SK-N-SH (cell line): ENCODE measurements at regions not wholly inside any gene's neighbourhood (a gene's known extent, or its start where the extent isn't known, plus 50 kb on each side); places are given as distances from the start of the nearest gene placed in this dataset.

Source experiments
- CTCF ChIA-PET: fragments of 300-600, 350-600 bp; formaldehyde crosslinking; extraction: SDS; loops from one replicate; lab custom pipeline; 2021; lab: Yijun Ruan, JAX
- POLR2A ChIA-PET: fragments of 350-600 bp; sonication (Branson Sonifier 250); formaldehyde crosslinking; extraction: SDS; loops from one replicate; lab custom pipeline; 2020; ENCODE audit warnings: antibody characterized with exemption, inconsistent platforms; lab: Yijun Ruan, JAX
- DNase-seq: peaks from one replicate; pipeline ENCODE4 v3.0.0; 2012
- H2AFZ ChIP-seq: fragments of 200-600 bp; sonication (generic); 2 replicates; pipeline ENCODE4 v1.8.1; 2016; ENCODE audit warnings: antibody characterized with exemption, mild to moderate bottlenecking, low read depth
- H3F3A ChIP-seq: fragments of 200-600 bp; sonication (generic); replicated peaks from 2 replicates; pipeline ENCODE3; 2016; ENCODE audit warnings: antibody characterized with exemption, mild to moderate bottlenecking; ENCODE audit not compliant: insufficient read depth
- H3K27ac ChIP-seq, 2 experiments: fragments of 200-500 bp in 1 of 2; fragments of 200-600 bp in 1 of 2; sonication (Bioruptor generic) in 1 of 2; sonication (generic), shearing (Covaris generic) in 1 of 2; 2 replicates each; pipeline versions ENCODE4 v1.5.1 to v1.6.1; 2014 to 2016; ENCODE audit warnings: low read depth in 2 of 2, inconsistent platforms in 1 of 2, low read length in 1 of 2, mild to moderate bottlenecking in 1 of 2, mixed read lengths in 1 of 2
- H3K27me3 ChIP-seq: fragments of 200-600 bp; sonication (generic), shearing (Covaris generic); 2 replicates; pipeline ENCODE4 v1.6.1; 2016; ENCODE audit warnings: mixed run types; ENCODE audit not compliant: insufficient read depth
- H3K36me3 ChIP-seq, 2 experiments: fragments of 200-500 bp in 1 of 2; fragments of 200-600 bp in 1 of 2; sonication (Bioruptor generic) in 1 of 2; sonication (generic) in 1 of 2; replicated peaks in 1 of 2; 2 replicates each; pipeline versions ENCODE3 to v1.5.1; 2014 to 2016; ENCODE audit warnings: low read length in 1 of 2, mild to moderate bottlenecking in 1 of 2; ENCODE audit not compliant: insufficient read depth in 2 of 2, control insufficient read depth in 1 of 2
- H3K4me1 ChIP-seq, 2 experiments: fragments of 200-500 bp in 1 of 2; fragments of 200-600 bp in 1 of 2; sonication (Bioruptor generic) in 1 of 2; sonication (generic), shearing (Covaris generic) in 1 of 2; 2 replicates each; pipeline versions ENCODE4 v1.5.1 to v1.6.1; 2014 to 2016; ENCODE audit warnings: low read depth in 1 of 2, low read length in 1 of 2, mixed run types in 1 of 2; ENCODE audit not compliant: insufficient read depth in 2 of 2, control insufficient read depth in 1 of 2
- H3K4me2 ChIP-seq: fragments of 200-600 bp; sonication (generic), shearing (Covaris generic); 2 replicates; pipeline ENCODE4 v1.6.1; 2017; ENCODE audit warnings: mixed run types
- H3K4me3 ChIP-seq, 2 experiments: fragments of 200-500 bp in 1 of 2; fragments of 200-600 bp in 1 of 2; sonication (Bioruptor generic) in 1 of 2; sonication (generic), shearing (Covaris generic) in 1 of 2; 2 replicates each; pipeline versions ENCODE4 v1.5.1 to v1.8.1; 2014 to 2016; ENCODE audit warnings: low read depth in 2 of 2, inconsistent platforms in 1 of 2, low read length in 1 of 2, mild to moderate bottlenecking in 1 of 2, mixed read lengths in 1 of 2, moderate library complexity in 1 of 2
- H3K79me2 ChIP-seq: fragments of 200-600 bp; sonication (generic); 2 replicates; pipeline ENCODE4 v1.8.1; 2017; ENCODE audit warnings: mild to moderate bottlenecking; ENCODE audit not compliant: insufficient read depth
- H3K9ac ChIP-seq: fragments of 200-600 bp; sonication (generic); 2 replicates; pipeline ENCODE4 v1.6.1; 2017; ENCODE audit warnings: mixed run types
- H3K9me2 ChIP-seq: fragments of 200-600 bp; sonication (generic); 2 replicates; pipeline ENCODE4 v1.6.1; 2017; ENCODE audit warnings: mixed run types
- H3K9me3 ChIP-seq: fragments of 200-600 bp; sonication (generic); 2 replicates; pipeline ENCODE4 v1.6.1; 2017; ENCODE audit warnings: mixed run types, mild to moderate bottlenecking, moderate library complexity
- H4K20me1 ChIP-seq: fragments of 200-600 bp; sonication (generic); 2 replicates; pipeline ENCODE4 v1.6.1; 2017; ENCODE audit warnings: mild to moderate bottlenecking, mixed run types; ENCODE audit not compliant: insufficient read depth
- EP300 ChIP-seq, 2 experiments: IDR thresholded peaks; 2 replicates each; pipeline versions ENCODE4 v1.4.0 to v1.6.1; 2012; ENCODE audit warnings: borderline replicate concordance in 1 of 2, low read depth in 1 of 2, low read length in 1 of 2
- EZH2phosphoT487 ChIP-seq: fragments of 200-600 bp; sonication (generic); IDR thresholded peaks from 2 replicates; pipeline ENCODE4 v1.6.1; 2017; ENCODE audit warnings: low read depth, mixed run types, mild to moderate bottlenecking, antibody characterized with exemption, moderate library complexity, borderline replicate concordance
- FOSL2 ChIP-seq: IDR thresholded peaks from 2 replicates; pipeline ENCODE4 v1.4.0; 2012; ENCODE audit warnings: low read depth, mild to moderate bottlenecking, moderate library complexity, borderline replicate concordance
- FOXJ3 ChIP-seq: sonication (generic); formaldehyde crosslinking; IDR thresholded peaks from 2 replicates; pipeline ENCODE4 v1.5.1; 2020; ENCODE audit warnings: mild to moderate bottlenecking, missing genetic modification reagents
- FOXM1 ChIP-seq: IDR thresholded peaks from 2 replicates; pipeline ENCODE4 v1.4.0; 2012; ENCODE audit warnings: low read depth, mild to moderate bottlenecking
- GABPA ChIP-seq: IDR thresholded peaks from 2 replicates; pipeline ENCODE4 v1.4.0; 2012; ENCODE audit warnings: low read depth, mild to moderate bottlenecking
- GATA2 ChIP-seq: sonication (generic); formaldehyde crosslinking; IDR thresholded peaks from 2 replicates; pipeline ENCODE4 v1.5.0; 2020; ENCODE audit warnings: mild to moderate bottlenecking, missing genetic modification reagents
- JUND ChIP-seq: IDR thresholded peaks from 2 replicates; pipeline ENCODE4 v1.4.0; 2012
- MEF2A ChIP-seq: IDR thresholded peaks from 2 replicates; pipeline ENCODE4 v1.4.0; 2012; ENCODE audit warnings: low read depth, borderline replicate concordance
- MXI1 ChIP-seq: IDR thresholded peaks from 2 replicates; pipeline ENCODE4 v1.6.1; 2012; ENCODE audit warnings: mild to moderate bottlenecking, low read depth, low read length, improper control_type of control experiment
- NFIC ChIP-seq: IDR thresholded peaks from 2 replicates; pipeline ENCODE4 v1.4.0; 2012; ENCODE audit warnings: borderline replicate concordance
- RAD21 ChIP-seq: IDR thresholded peaks from 2 replicates; pipeline ENCODE4 v1.6.1; 2012; ENCODE audit warnings: mild to moderate bottlenecking, low read length
- RCOR1 ChIP-seq: fragments of 150-350 bp; IDR thresholded peaks from 2 replicates; pipeline ENCODE4 v1.6.1; 2017; ENCODE audit warnings: antibody characterized with exemption, low read length
- RFX5 ChIP-seq: IDR thresholded peaks from 2 replicates; pipeline ENCODE4 v1.6.1; 2012; ENCODE audit warnings: mild to moderate bottlenecking, improper control_type of control experiment, low read length
- RXRA ChIP-seq: IDR thresholded peaks from 2 replicates; pipeline ENCODE4 v1.4.0; 2012; ENCODE audit warnings: low read depth, mild to moderate bottlenecking, borderline replicate concordance
- SIN3A ChIP-seq: IDR thresholded peaks from 2 replicates; pipeline ENCODE4 v1.6.1; 2012; ENCODE audit warnings: low read depth, mild to moderate bottlenecking, low read length, moderate library complexity, borderline replicate concordance
- TAF1 ChIP-seq: IDR thresholded peaks from 2 replicates; pipeline ENCODE4 v1.6.1; 2012; ENCODE audit warnings: low read depth, mild to moderate bottlenecking, low read length, moderate library complexity, borderline replicate concordance
- TCF12 ChIP-seq: IDR thresholded peaks from 2 replicates; pipeline ENCODE4 v1.4.0; 2012
- TEAD4 ChIP-seq: IDR thresholded peaks from 2 replicates; pipeline ENCODE4 v1.4.0; 2012; ENCODE audit warnings: mild to moderate bottlenecking, borderline replicate concordance; ENCODE audit not compliant: insufficient read depth
- whole genome bisulfite sequencing: methylation state at CpG from one replicate; pipeline ENCODE4 v1.1.6; 2017; ENCODE audit warnings: low lambda C conversion rate; 5-methylcytosine and 5-hydroxymethylcytosine counted together
- TF ChIP-seq, protein P1 (sequence below): IDR thresholded peaks from 2 replicates; pipeline ENCODE4 v1.4.0; 2012; ENCODE audit warnings: low read depth
- TF ChIP-seq, protein P2 (sequence below): fragments of 200-600 bp; sonication (generic); IDR thresholded peaks from 2 replicates; pipeline ENCODE4 v1.6.1; 2017; ENCODE audit warnings: antibody characterized with exemption, mild to moderate bottlenecking, moderate library complexity
- TF ChIP-seq, protein P3 (sequence below): fragments of 150-350 bp; IDR thresholded peaks from 2 replicates; pipeline ENCODE4 v1.6.1; 2016; ENCODE audit warnings: mild to moderate bottlenecking, low read depth, low read length

DNA sequence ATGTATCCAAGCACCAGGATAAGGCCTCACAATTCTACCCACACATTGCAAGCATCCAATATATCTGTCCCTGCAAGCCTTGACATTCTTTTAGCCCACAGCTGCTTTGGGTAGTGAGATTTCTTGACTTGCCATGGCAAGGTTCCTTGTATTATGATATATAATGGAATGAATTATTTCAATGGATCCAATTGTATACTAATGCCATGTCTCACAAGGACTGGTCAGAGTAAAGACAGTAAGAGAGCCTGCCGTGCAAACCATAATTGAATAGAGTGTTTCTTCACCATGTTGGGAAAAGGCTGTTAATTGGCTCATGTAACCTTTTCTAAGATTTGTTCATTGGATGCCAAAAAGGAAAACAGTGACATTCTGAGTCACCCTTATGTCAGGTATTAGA is 64.3 kb upstream of the RBBP8 start:
- no peaks in the 10 kb centered on the region; the same call in 1 of the 2 replicates for H3K27me3 ChIP-seq
- ChIA-PET POLR2A (no interaction called here), CTCF (no interaction called here)
- 100% methylated on average over 1 of the region's 1 CpG for WGBS
- no peak for TF ChIP-seq TCF12
- no peak for TF ChIP-seq NFIC
- TF ChIP-seq MXI1 = no peak
- TF ChIP-seq, protein P1, sequence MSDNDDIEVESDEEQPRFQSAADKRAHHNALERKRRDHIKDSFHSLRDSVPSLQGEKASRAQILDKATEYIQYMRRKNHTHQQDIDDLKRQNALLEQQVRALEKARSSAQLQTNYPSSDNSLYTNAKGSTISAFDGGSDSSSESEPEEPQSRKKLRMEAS = no peak
- no peak for TF ChIP-seq FOXM1
- no peak for TF ChIP-seq JUND
- no peak for TF ChIP-seq RFX5
- TF ChIP-seq MEF2A = no peak
- no peak for TF ChIP-seq TEAD4
- no peak for TF ChIP-seq GABPA
- no peak for TF ChIP-seq RXRA
- H2AFZ ChIP-seq = no peak overlapping the region
- no peaks in the 10 kb centered on the region for H3K9me2 ChIP-seq
- H3K9me3 ChIP-seq = no peaks in the 10 kb centered on the region
- no peak for DNase-seq
- H3F3A ChIP-seq = no peaks in the 10 kb centered on the region
- no peaks in the 10 kb centered on the region for H4K20me1 ChIP-seq
- H3K79me2 ChIP-seq = no peaks in the 10 kb centered on the region
- H3K4me3 ChIP-seq = no peak overlapping the region
- no peak overlapping the region for H3K27ac ChIP-seq
- H3K4me1 ChIP-seq = peaks cover 0 to 18% of the 10 kb centered on the region in 2 experiments; a peak in 2 of 4 replicates
- no peak overlapping the region for H3K4me2 ChIP-seq
- H3K9ac ChIP-seq = no peak overlapping the region
- no peaks in the 10 kb centered on the region for H3K36me3 ChIP-seq

DNA sequence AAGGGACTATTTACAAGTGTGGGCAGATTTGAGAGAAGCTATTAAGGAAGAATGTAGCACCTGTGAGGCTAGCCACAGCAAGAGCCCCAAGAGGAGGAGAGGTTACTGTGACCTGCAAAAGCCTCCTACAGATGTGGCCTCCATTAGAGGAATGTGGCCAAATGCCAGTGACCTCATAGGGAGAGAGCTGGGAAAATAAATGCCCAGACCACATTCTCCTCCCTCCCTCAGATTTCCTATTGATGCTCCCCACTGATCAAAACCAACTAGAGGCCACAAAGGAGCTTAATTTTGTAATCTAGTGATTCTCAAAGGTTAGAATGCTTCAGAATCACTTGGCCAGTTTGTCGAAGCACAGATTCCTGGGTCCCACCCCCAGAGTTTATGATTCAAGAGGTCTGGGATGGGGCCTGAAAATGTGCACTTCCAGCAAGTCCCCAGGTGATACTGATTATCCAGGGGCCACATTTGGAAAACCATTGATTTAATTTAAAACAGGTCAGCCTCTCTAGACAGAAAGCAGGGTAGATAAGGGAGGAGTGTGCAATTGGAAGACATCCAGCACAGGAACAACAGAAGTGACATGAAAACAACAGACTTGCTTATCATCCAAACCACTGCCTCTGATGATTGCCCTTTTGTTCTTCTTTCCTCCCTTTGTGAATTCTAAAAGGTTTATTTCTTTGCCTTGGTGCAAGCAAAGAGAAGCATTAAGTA is 61.2 kb upstream of the RBBP8 start:
- peak; percentile 38; the same call in 1 of the 2 replicates for TF ChIP-seq TCF12
- peak; percentile 51; the same call in 1 of the 2 replicates for TF ChIP-seq FOXJ3 (CRISPR knock-in tag)
- no peak for TF ChIP-seq JUND
- 0 out of 2 replicates have a peak, but pooled peaks have one; percentile 5 for TF ChIP-seq NFIC
- TF ChIP-seq RCOR1 = peak; percentile 75
- TF ChIP-seq, protein P1 = no peak
- no peak for TF ChIP-seq FOSL2
- TF ChIP-seq SIN3A = no peak
- TF ChIP-seq GATA2 (CRISPR knock-in tag) = peak; percentile 79
- TF ChIP-seq, protein P2, sequence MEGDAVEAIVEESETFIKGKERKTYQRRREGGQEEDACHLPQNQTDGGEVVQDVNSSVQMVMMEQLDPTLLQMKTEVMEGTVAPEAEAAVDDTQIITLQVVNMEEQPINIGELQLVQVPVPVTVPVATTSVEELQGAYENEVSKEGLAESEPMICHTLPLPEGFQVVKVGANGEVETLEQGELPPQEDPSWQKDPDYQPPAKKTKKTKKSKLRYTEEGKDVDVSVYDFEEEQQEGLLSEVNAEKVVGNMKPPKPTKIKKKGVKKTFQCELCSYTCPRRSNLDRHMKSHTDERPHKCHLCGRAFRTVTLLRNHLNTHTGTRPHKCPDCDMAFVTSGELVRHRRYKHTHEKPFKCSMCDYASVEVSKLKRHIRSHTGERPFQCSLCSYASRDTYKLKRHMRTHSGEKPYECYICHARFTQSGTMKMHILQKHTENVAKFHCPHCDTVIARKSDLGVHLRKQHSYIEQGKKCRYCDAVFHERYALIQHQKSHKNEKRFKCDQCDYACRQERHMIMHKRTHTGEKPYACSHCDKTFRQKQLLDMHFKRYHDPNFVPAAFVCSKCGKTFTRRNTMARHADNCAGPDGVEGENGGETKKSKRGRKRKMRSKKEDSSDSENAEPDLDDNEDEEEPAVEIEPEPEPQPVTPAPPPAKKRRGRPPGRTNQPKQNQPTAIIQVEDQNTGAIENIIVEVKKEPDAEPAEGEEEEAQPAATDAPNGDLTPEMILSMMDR = no peak
- TF ChIP-seq EP300 (IDR thresholded peaks at IDR 0.05; ENCODE audit: borderline replicate concordance in 1 of 2, low read depth in 1 of 2, low read length in 1 of 2) = peak in 1 of 2 experiments; percentile 82; a peak in 2 of 4 replicates
- TF ChIP-seq EZH2phosphoT487 = no peak
- no peak for TF ChIP-seq RAD21
- no peak for TF ChIP-seq TAF1
- TF ChIP-seq, protein P3, sequence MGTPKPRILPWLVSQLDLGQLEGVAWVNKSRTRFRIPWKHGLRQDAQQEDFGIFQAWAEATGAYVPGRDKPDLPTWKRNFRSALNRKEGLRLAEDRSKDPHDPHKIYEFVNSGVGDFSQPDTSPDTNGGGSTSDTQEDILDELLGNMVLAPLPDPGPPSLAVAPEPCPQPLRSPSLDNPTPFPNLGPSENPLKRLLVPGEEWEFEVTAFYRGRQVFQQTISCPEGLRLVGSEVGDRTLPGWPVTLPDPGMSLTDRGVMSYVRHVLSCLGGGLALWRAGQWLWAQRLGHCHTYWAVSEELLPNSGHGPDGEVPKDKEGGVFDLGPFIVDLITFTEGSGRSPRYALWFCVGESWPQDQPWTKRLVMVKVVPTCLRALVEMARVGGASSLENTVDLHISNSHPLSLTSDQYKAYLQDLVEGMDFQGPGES = no peak
- Histone ChIP-seq H3K9ac (no peak overlapping the region), H4K20me1 (no peaks in the 10 kb centered on the region), H3K36me3 (no peaks in the 10 kb centered on the region), H3F3A (no peaks in the 10 kb centered on the region), H3K27ac (peak overlapping the region in 1 of 2 experiments; percentile 93; a peak in 2 of 4 replicates), H3K4me3 (no peak overlapping the region), H3K79me2 (no peaks in the 10 kb centered on the region), H3K9me3 (no peaks in the 10 kb centered on the region), H3K27me3 (no peaks in the 10 kb centered on the region; the same call in 1 of the 2 replicates), H3K4me2 (no peak overlapping the region), H3K4me1 (peaks cover 0 to 18% of the 10 kb centered on the region in 2 experiments; a peak in 2 of 4 replicates), H2AFZ (no peak overlapping the region), H3K9me2 (no peaks in the 10 kb centered on the region)
- DNase-seq = peak; percentile 34
- WGBS = 44% methylated on average over 1 of the region's 1 CpG
- CTCF ChIA-PET = interaction anchor here (0.6 to 2.1 kb wide), 3 partner anchors 11 to 110 kb away, joined by 3 to 6 read pairs (median 4); no protein-coding TSS in a partner anchor
- POLR2A ChIA-PET = no interaction called here
